ENCODE measurements at regions not wholly inside any gene's neighbourhood (a gene's known extent, or its start where the extent isn't known, plus 50 kb on each side); places are given as distances from the start of the nearest gene placed in this dataset.

DNA sequence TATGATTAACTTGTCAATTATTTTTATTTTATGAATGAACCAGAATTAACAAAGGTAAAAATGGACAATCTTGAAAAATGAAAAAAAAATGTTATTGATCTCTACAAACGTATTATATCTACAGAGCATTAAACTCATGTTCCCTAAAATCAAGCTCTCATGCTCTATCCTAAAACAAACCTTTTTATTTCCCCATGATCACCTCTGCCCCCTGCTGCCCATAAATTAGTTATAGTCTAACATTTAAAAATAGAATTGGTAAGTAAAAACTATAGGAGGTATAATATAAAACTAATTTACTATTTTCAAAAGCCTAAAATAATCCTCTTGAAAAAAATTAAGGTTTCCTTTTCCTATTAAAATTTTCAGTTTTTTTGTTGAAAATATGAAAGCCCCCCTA is 168.0 kb upstream of the POU5F2 start:
- no peak for DNase-seq (ENCODE audit: extremely low read depth, insufficient read length)
- Histone ChIP-seq H3K4me3 (replicated peaks; ENCODE audit: low read depth, low read length) (no peak overlapping the region), H3K36me3 (ENCODE audit: control insufficient read depth, insufficient read depth, low read length) (no peaks in the 10 kb centered on the region), H3K27me3 (replicated peaks; ENCODE audit: control insufficient read depth, insufficient read depth, low read length) (no peaks in the 10 kb centered on the region)
- TF ChIP-seq, protein P1, sequence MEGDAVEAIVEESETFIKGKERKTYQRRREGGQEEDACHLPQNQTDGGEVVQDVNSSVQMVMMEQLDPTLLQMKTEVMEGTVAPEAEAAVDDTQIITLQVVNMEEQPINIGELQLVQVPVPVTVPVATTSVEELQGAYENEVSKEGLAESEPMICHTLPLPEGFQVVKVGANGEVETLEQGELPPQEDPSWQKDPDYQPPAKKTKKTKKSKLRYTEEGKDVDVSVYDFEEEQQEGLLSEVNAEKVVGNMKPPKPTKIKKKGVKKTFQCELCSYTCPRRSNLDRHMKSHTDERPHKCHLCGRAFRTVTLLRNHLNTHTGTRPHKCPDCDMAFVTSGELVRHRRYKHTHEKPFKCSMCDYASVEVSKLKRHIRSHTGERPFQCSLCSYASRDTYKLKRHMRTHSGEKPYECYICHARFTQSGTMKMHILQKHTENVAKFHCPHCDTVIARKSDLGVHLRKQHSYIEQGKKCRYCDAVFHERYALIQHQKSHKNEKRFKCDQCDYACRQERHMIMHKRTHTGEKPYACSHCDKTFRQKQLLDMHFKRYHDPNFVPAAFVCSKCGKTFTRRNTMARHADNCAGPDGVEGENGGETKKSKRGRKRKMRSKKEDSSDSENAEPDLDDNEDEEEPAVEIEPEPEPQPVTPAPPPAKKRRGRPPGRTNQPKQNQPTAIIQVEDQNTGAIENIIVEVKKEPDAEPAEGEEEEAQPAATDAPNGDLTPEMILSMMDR (IDR thresholded peaks at IDR 0.05; ENCODE audit: insufficient read depth, low read length, poor library complexity, severe bottlenecking) = peak; percentile 26

DNA sequence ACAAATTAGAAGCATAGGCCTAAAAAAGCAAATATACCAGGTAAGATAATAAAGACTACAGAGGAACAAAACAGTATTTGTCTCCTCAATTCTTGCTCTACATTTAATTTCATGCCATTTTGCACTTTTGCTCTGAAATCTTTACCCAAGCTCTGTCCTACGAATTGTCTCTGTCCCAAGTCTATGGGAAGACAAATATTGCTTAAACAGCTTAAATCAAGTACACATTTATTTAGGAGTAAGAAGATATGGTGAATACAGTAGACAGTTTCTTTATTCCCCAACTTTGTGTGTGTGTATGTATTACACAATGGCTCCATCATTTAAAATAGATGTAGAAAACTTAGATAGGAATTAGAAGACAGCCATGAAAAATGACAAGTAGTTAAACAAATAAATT is 163.5 kb upstream of the POU5F2 start:
- TF ChIP-seq, protein P1 (IDR thresholded peaks at IDR 0.05; ENCODE audit: insufficient read depth, low read length, poor library complexity, severe bottlenecking) = no peak
- no peak overlapping the region for H3K4me3 ChIP-seq (replicated peaks; ENCODE audit: low read depth, low read length)
- no peaks in the 10 kb centered on the region for H3K36me3 ChIP-seq (ENCODE audit: control insufficient read depth, insufficient read depth, low read length)
- no peaks in the 10 kb centered on the region for H3K27me3 ChIP-seq (replicated peaks; ENCODE audit: control insufficient read depth, insufficient read depth, low read length)
- no peak for DNase-seq (ENCODE audit: extremely low read depth, insufficient read length)

DNA sequence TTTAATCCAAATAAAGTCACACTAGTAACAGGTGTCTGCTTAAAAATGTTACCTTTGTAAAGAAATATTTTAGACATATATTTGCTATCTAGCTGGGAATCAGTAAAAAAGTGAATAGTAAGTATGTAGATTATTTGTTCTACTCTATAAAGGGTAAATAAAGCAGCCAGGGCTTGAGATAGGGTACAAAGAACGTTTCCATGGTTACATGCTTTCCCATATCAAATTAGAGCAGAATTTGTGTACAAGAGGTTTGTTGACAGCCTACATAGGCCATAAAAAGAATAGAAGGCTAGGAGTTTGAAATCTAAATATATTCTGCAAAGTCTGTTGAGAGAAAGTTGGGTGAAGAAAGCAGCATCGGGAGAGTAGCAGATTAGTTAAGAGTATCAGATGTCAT is 160.9 kb upstream of the POU5F2 start:
- Histone ChIP-seq H3K36me3 (ENCODE audit: control insufficient read depth, insufficient read depth, low read length) (no peaks in the 10 kb centered on the region), H3K27me3 (replicated peaks; ENCODE audit: control insufficient read depth, insufficient read depth, low read length) (no peaks in the 10 kb centered on the region), H3K4me3 (replicated peaks; ENCODE audit: low read depth, low read length) (no peak overlapping the region)
- TF ChIP-seq, protein P1 (IDR thresholded peaks at IDR 0.05; ENCODE audit: insufficient read depth, low read length, poor library complexity, severe bottlenecking) = no peak
- DNase-seq (ENCODE audit: extremely low read depth, insufficient read length) = no peak

DNA sequence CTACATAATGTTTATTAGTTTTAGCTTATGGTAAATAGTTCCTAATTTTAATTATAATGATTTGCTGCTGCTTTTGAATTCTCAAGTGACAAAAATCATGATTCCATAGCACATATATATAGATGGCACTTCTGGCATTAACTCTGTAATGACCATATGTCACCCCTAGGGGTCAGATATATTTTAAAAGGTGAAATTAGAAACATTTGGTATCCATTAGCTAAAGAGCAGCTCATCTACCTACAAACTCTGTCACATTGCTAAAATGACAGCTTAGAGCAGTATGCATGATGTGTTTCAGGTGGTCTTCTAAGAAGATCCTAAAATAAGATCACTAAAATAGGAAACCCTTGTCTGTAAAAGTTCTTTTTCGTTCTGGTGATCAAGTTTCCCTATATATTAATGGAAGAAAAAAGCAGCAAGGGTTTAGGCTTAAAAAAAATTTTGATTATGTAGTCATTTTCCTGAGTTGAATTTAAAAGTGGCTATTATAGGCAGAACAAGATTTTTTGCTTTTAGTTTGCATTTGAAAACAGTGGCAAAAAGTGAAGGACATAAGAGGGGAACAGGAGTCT is 157.7 kb upstream of the POU5F2 start:
- H3K27me3 ChIP-seq (replicated peaks; ENCODE audit: control insufficient read depth, insufficient read depth, low read length) = no peaks in the 10 kb centered on the region
- no peak overlapping the region for H3K4me3 ChIP-seq (replicated peaks; ENCODE audit: low read depth, low read length)
- TF ChIP-seq, protein P1 (IDR thresholded peaks at IDR 0.05; ENCODE audit: insufficient read depth, low read length, poor library complexity, severe bottlenecking) = peak; percentile 41
- no peak for DNase-seq (ENCODE audit: extremely low read depth, insufficient read length)
- H3K36me3 ChIP-seq (ENCODE audit: control insufficient read depth, insufficient read depth, low read length) = no peaks in the 10 kb centered on the region

DNA sequence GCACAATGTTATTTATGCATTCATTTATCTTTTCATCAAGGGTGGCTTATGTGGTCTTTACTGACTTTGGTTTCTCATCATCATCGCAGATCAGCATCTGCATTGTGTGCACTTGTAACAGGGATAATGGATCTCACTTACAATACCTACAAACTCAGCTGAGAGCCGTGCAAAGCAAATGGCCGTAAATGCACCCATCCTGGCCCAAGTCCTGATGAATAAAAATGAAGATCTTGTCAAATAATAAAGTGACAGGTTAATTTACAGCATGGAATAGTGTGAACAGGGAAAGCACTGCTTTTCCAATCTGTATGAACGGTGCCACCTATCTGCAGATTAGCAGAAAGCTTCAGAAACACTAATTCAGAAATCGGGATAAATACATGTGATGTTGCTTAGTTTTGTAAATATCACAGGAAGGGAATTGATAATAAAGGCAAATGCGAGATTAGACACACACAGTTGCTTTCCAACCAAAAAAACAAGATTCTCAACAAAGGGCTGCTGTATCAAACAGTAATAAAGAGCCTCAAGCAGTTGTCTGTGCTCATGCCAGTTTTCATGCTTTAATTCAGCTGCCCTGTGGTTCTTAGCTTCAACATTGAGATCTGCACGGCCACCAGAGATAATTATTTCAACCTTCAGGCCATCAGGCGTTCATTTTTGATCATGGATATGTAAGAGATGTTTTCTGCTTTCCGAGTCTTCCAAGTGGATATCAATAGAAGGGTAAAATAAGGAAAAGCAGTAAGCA is 153.4 kb upstream of the POU5F2 start:
- Histone ChIP-seq H3K4me3 (replicated peaks; ENCODE audit: low read depth, low read length) (no peak overlapping the region), H3K36me3 (ENCODE audit: control insufficient read depth, insufficient read depth, low read length) (no peaks in the 10 kb centered on the region), H3K27me3 (replicated peaks; ENCODE audit: control insufficient read depth, insufficient read depth, low read length) (no peaks in the 10 kb centered on the region)
- DNase-seq (ENCODE audit: extremely low read depth, insufficient read length) = no peak
- TF ChIP-seq, protein P1 (IDR thresholded peaks at IDR 0.05; ENCODE audit: insufficient read depth, low read length, poor library complexity, severe bottlenecking) = peak; percentile 45
